Upper lobe of left lung (tissue), 6 donors: ENCODE measurements at regions not wholly inside any gene's neighbourhood (a gene's known extent, or its start where the extent isn't known, plus 50 kb on each side); places are given as distances from the start of the nearest gene placed in this dataset.

ENCODE experiments used
- ATAC-seq, 2 donors: fragments of 200-7000 bp; cut with Tn5 transposase; one replicate each; pipeline ENCODE4 v1.9.1; 2022; ENCODE audit warnings: mild to moderate bottlenecking in 2 of 2, moderate library complexity in 2 of 2; ENCODE audit not compliant: low FRiP score in 2 of 2
- DNase-seq, 2 donors: peaks; one replicate each; pipeline ENCODE4 v3.0.0-alpha.2; 2019 to 2020
- H3K27ac ChIP-seq, 4 donors: fragments of 200-600 bp; sonication (generic); one replicate each; pipeline ENCODE4 v1.5.1; 2016 to 2019
- H3K27me3 ChIP-seq, 4 donors: fragments of 200-600 bp; sonication (generic); one replicate each; pipeline ENCODE4 v1.5.1; 2017 to 2019
- H3K36me3 ChIP-seq, 4 donors: fragments of 200-600 bp; sonication (generic); one replicate each; pipeline ENCODE4 v1.5.1; 2016 to 2019
- H3K4me1 ChIP-seq, 4 donors: fragments of 200-600 bp; sonication (generic); one replicate each; pipeline ENCODE4 v1.5.1; 2018 to 2019
- H3K4me3 ChIP-seq, 4 donors: fragments of 200-600 bp; sonication (generic); one replicate each; pipeline ENCODE4 v1.5.1; 2017 to 2019; ENCODE audit warnings: mild to moderate bottlenecking in 2 of 4, moderate library complexity in 1 of 4
- H3K9me3 ChIP-seq, 4 donors: fragments of 200-600 bp; sonication (generic); one replicate each; pipeline ENCODE4 v1.5.1; 2018 to 2019
- EP300 ChIP-seq, 4 donors: sonication (generic); formaldehyde crosslinking; IDR thresholded peaks; one replicate each; pipeline ENCODE4 v1.5.1; 2017; ENCODE audit warnings: antibody characterized with exemption in 4 of 4, control low read depth in 2 of 4
- POLR2A ChIP-seq, 4 donors: fragments of 450-650 bp; IDR thresholded peaks; one replicate each; pipeline ENCODE4 v1.5.1; 2016 to 2017; ENCODE audit warnings: antibody characterized with exemption in 4 of 4, mild to moderate bottlenecking in 2 of 4
- POLR2AphosphoS5 ChIP-seq, 2 donors: sonication (generic); formaldehyde crosslinking; IDR thresholded peaks; one replicate each; pipeline ENCODE4 v1.5.1; 2017; ENCODE audit warnings: antibody characterized with exemption in 2 of 2
- WGBS, 2 donors: methylation state at CpG; one replicate each; pipeline ENCODE4 v1.1.5; 2017 to 2018; 5-methylcytosine and 5-hydroxymethylcytosine counted together
- TF ChIP-seq, protein P1 (sequence below), 6 experiments: fragments of 450-650 bp in 4 of 6; fragments of 200-600 bp in 2 of 6; sonication (generic) in 2 of 6; IDR thresholded peaks; one replicate each; pipeline ENCODE4 v1.5.1; 2016 to 2019; ENCODE audit warnings: antibody characterized with exemption in 6 of 6
- donor health status: DM: no; HTN: no; CAD: no; lungs with moderate emphysema.
- donor health status: DM: no; HTN: yes; CAD: no; lungs with severe emphysema.

DNA sequence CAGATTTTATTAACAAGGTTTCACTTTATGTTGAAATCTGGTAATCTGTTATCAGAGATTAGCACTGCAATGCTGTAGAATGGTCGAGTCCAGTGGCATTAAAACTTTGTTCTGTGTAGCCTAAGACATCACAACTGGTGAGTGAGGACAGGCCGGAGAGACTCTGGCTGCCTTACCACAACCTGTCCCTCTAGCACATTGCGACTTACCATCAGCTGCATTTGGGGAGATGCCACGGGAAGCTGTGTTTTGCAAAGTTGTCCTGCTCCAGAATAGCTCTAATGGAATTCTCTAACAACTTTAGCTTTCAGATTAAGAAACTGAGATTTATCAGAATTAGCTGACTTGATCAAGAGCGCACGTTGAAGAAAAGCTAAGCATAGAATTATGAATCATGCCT, 493.3 kb downstream of the MAFB start:
- Histone ChIP-seq H3K4me1 (peaks cover 5 to 16% (median 10%) of the 10 kb centered on the region in 4 donors), H3K9me3 (no peaks in the 10 kb centered on the region), H3K4me3 (no peak overlapping the region), H3K36me3 (no peaks in the 10 kb centered on the region), H3K27me3 (no peaks in the 10 kb centered on the region), H3K27ac (no peak overlapping the region)
- no peak for DNase-seq
- no peak for TF ChIP-seq POLR2AphosphoS5 (IDR thresholded peaks at IDR 0.05)
- TF ChIP-seq, protein P1, sequence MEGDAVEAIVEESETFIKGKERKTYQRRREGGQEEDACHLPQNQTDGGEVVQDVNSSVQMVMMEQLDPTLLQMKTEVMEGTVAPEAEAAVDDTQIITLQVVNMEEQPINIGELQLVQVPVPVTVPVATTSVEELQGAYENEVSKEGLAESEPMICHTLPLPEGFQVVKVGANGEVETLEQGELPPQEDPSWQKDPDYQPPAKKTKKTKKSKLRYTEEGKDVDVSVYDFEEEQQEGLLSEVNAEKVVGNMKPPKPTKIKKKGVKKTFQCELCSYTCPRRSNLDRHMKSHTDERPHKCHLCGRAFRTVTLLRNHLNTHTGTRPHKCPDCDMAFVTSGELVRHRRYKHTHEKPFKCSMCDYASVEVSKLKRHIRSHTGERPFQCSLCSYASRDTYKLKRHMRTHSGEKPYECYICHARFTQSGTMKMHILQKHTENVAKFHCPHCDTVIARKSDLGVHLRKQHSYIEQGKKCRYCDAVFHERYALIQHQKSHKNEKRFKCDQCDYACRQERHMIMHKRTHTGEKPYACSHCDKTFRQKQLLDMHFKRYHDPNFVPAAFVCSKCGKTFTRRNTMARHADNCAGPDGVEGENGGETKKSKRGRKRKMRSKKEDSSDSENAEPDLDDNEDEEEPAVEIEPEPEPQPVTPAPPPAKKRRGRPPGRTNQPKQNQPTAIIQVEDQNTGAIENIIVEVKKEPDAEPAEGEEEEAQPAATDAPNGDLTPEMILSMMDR (IDR thresholded peaks at IDR 0.05), result no peak
- no peak for TF ChIP-seq EP300 (IDR thresholded peaks at IDR 0.05)
- no peak for TF ChIP-seq POLR2A (IDR thresholded peaks at IDR 0.05)
- ATAC-seq, result no peak
- 75 to 85% methylated on average over 6 of the region's 6 CpGs for WGBS, 2 donors

DNA sequence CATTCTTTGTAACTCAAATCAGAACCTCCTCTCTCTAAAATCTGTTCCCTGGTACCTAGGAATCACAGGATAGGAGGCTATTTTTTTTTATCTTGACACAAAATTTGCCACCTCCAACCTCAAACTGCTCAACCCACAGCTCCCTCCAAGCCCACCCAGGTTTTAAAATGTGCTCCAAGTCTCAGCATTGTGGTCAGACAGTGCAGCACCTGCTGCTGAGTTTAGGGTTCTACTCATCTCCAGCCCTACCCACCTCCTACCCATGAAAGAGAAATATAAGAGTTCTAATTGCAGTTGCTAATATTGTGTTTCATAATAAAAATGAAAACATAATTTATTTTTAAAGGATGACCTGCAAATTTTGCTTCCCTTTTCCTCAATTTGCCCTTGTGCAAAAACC, 496.5 kb downstream of the MAFB start:
- Histone ChIP-seq H3K4me1 (peaks cover 0 to 8% (median 5%) of the 10 kb centered on the region in 4 donors), H3K36me3 (no peaks in the 10 kb centered on the region), H3K27ac (no peak overlapping the region), H3K27me3 (no peaks in the 10 kb centered on the region), H3K9me3 (no peaks in the 10 kb centered on the region), H3K4me3 (no peak overlapping the region)
- no peak for ATAC-seq
- DNase-seq, result no peak
- TF ChIP-seq POLR2A (IDR thresholded peaks at IDR 0.05) (no peak), EP300 (IDR thresholded peaks at IDR 0.05) (no peak), POLR2AphosphoS5 (IDR thresholded peaks at IDR 0.05) (no peak)
- TF ChIP-seq, protein P1 (IDR thresholded peaks at IDR 0.05), result no peak

DNA sequence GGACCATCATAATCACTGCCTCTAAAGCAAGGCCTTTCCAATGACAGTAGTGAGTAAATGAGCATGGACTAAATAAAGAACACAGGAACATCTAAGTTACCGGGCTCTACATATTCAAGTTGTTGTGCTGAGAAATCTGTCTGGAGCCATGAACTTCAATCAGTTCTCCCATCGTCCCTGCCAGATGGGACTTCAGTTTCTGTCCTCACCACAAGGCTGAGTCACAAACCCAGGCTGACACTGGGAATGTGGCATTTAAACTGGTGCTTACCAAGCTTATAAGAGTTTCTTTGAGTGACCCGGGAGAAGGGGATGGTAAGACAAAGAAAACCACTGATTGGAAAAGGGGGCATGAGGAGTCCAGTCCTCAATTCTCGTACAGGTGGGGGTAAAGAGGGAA, 497.0 kb downstream of the MAFB start:
- WGBS, 2 donors, result 71 to 80% methylated on average over 4 of the region's 4 CpGs
- ATAC-seq (no peak), DNase-seq (peak in 1 of 2 donors; percentile 22)
- no peaks in the 10 kb centered on the region for H3K36me3 ChIP-seq
- peak overlapping the region in 1 of 4 donors; percentile 11 for H3K27ac ChIP-seq
- H3K4me3 ChIP-seq, result no peak overlapping the region
- H3K9me3 ChIP-seq, result no peaks in the 10 kb centered on the region
- peaks cover 0 to 3% (median 3%) of the 10 kb centered on the region in 4 donors for H3K4me1 ChIP-seq
- no peaks in the 10 kb centered on the region for H3K27me3 ChIP-seq
- no peak for TF ChIP-seq EP300 (IDR thresholded peaks at IDR 0.05)
- TF ChIP-seq POLR2AphosphoS5 (IDR thresholded peaks at IDR 0.05), result no peak
- TF ChIP-seq POLR2A (IDR thresholded peaks at IDR 0.05), result no peak

DNA sequence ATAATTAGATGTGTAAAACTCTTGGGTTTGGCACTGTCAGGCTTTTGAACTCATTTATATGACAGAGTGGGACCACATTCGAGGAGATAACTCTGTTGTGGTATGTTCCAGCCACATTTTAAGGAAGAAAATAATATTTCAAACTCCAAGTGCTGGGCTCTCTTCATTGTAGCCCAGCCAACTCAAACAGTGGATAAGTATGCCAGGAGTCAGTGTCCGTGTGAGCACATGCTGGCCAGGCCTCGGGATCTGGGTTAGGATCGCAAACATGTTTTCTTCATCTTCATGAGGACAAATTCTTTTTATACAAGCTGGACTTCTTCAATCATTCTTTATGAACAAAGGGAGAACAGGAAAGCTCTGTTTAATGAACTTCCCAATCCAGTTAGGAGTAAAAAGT, 497.5 kb downstream of the MAFB start:
- TF ChIP-seq EP300 (IDR thresholded peaks at IDR 0.05), result no peak
- TF ChIP-seq POLR2AphosphoS5 (IDR thresholded peaks at IDR 0.05), result no peak
- TF ChIP-seq, protein P1 (IDR thresholded peaks at IDR 0.05), result no peak
- no peak for TF ChIP-seq POLR2A (IDR thresholded peaks at IDR 0.05)
- DNase-seq, result no peak
- H3K4me3 ChIP-seq, result no peak overlapping the region
- H3K4me1 ChIP-seq, result no peaks in the 10 kb centered on the region
- H3K27ac ChIP-seq, result no peak overlapping the region
- peak in 1 of 2 donors; percentile 32 for ATAC-seq
- no peaks in the 10 kb centered on the region for H3K9me3 ChIP-seq
- WGBS, 2 donors, result 57 to 58% methylated on average over 4 of the region's 4 CpGs
- no peaks in the 10 kb centered on the region for H3K27me3 ChIP-seq
- no peaks in the 10 kb centered on the region for H3K36me3 ChIP-seq

DNA sequence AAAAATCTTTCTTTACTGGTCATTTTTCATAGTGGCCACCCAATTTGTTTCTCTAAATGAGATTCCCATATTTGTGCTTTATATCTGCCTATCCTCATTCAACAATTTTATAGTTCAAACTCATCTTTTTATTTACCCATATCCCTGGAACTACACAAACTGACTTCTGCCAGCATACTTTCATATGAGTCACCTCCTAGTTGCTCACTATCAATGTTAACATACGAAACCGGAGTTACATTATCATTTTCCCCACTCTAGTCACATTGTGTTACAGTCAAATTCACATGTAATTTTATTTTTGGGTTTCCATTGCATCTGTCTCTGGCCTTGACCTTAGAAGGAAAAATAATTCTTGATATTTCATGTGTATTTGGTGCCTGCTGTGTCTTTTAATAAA, 499.4 kb downstream of the MAFB start:
- H3K27me3 ChIP-seq, result no peaks in the 10 kb centered on the region
- H3K9me3 ChIP-seq, result no peaks in the 10 kb centered on the region
- WGBS, 2 donors, result 81 to 82% methylated on average over 2 of the region's 2 CpGs
- H3K36me3 ChIP-seq, result no peaks in the 10 kb centered on the region
- H3K4me1 ChIP-seq, result no peaks in the 10 kb centered on the region
- DNase-seq, result no peak
- no peak for TF ChIP-seq POLR2AphosphoS5 (IDR thresholded peaks at IDR 0.05)
- TF ChIP-seq EP300 (IDR thresholded peaks at IDR 0.05), result no peak
- no peak for TF ChIP-seq POLR2A (IDR thresholded peaks at IDR 0.05)
- TF ChIP-seq, protein P1 (IDR thresholded peaks at IDR 0.05), result no peak
- ATAC-seq, result no peak
- no peak overlapping the region for H3K4me3 ChIP-seq
- H3K27ac ChIP-seq, result no peak overlapping the region
